ENCODE measurements at regions not wholly inside any gene's neighbourhood (a gene's known extent, or its start where the extent isn't known, plus 50 kb on each side); places are given as distances from the start of the nearest gene placed in this dataset.

- TF ChIP-seq RHOXF2B (CRISPR knock-in tag; conservative IDR thresholded peaks at IDR 0.05) (no peak), ILK (tag; IDR thresholded peaks at IDR 0.05; ENCODE audit: borderline replicate concordance, low read depth) (no peak), NFRKB (IDR thresholded peaks at IDR 0.05; ENCODE audit: low read depth) (no peak), NFIC (IDR thresholded peaks at IDR 0.05) (no peak), SMAD2 (IDR thresholded peaks at IDR 0.05; ENCODE audit: low read depth, low read length) (no peak), ZNF277 (CRISPR knock-in tag; IDR thresholded peaks at IDR 0.05; ENCODE audit: borderline replicate concordance) (no peak), PPARD (CRISPR knock-in tag; IDR thresholded peaks at IDR 0.05) (no peak)
Observed at GRCh38 chr6:163720460-163721235, 306.1 kb downstream of the QKI start.

Measured in K562 (cell line).